ENCODE measurements at regions not wholly inside any gene's neighbourhood (a gene's known extent, or its start where the extent isn't known, plus 50 kb on each side); places are given as distances from the start of the nearest gene placed in this dataset.

- TF ChIP-seq POLR2A (IDR thresholded peaks at IDR 0.05) (no peak), CTCF (IDR thresholded peaks at IDR 0.05) (no peak)
Measured at GRCh38 chr4:28774344-28774743, 1913.7 kb downstream of the STIM2 start.
